GM12878 (cell line): ENCODE measurements at regions not wholly inside any gene's neighbourhood (a gene's known extent, or its start where the extent isn't known, plus 50 kb on each side); places are given as distances from the start of the nearest gene placed in this dataset.

Source experiments
- ATAC-seq: fragments of 200-7000 bp; cut with Tn5 transposase; 3 replicates; pipeline ENCODE4 v1.9.1; 2020; ENCODE audit warnings: mild to moderate bottlenecking, moderate library complexity
- BruUV-seq: library from RNA; stranded (reverse); fragments of 400-500 nt; replicated peaks from 2 replicates; lab custom pipeline; 2021; lab: Mats Ljungman, UMichigan
- CTCF ChIA-PET: fragments of 300-600 bp; sonication (Branson Sonifier 250); formaldehyde crosslinking; extraction: SDS; loops from one replicate; lab custom pipeline; 2021; ENCODE audit warnings: inconsistent platforms; lab: Yijun Ruan, JAX
- POLR2A ChIA-PET: fragments of 350-600 bp; formaldehyde crosslinking; extraction: SDS; loops from one replicate; lab custom pipeline; 2021; ENCODE audit warnings: inconsistent platforms; lab: Charles Lee
- RAD21 ChIA-PET: fragments of 300-600 bp; sonication (Branson Sonifier 250); formaldehyde crosslinking; loops from one replicate; lab custom pipeline; 2023; ENCODE audit warnings: antibody characterized with exemption; ENCODE audit not compliant: unreplicated experiment; lab: Charles Lee
- SMC1A ChIA-PET: fragments of 300-600 bp; sonication (Branson Sonifier 250); formaldehyde crosslinking; loops from one replicate; lab custom pipeline; 2023; ENCODE audit not compliant: unreplicated experiment, uncharacterized antibody; lab: Charles Lee
- DNase-seq: peaks from one replicate; pipeline ENCODE4 v3.0.0-alpha.2; 2011; ENCODE audit warnings: low read depth, low spot score
- FAIRE-seq: peaks from 3 replicates; lab custom pipeline; 2011; peaks lifted over from hg19 to GRCh38; lab: Jason Lieb, UNC
- H2AFZ ChIP-seq: 2 replicates; pipeline ENCODE4 v1.6.0; 2011; ENCODE audit warnings: low read depth, low read length, control low read depth; ENCODE audit not compliant: control insufficient read depth
- H3K27ac ChIP-seq: 2 replicates; pipeline ENCODE4 v1.5.1; 2011; ENCODE audit warnings: control low read depth; ENCODE audit not compliant: control insufficient read depth, insufficient read depth
- H3K27me3 ChIP-seq, 2 experiments: replicated peaks in 1 of 2; 2 replicates each; pipeline versions ENCODE4 v1.6.0 to v1.6.1; 2011; ENCODE audit warnings: low read length in 1 of 2; ENCODE audit not compliant: control insufficient read depth in 2 of 2, insufficient read depth in 2 of 2
- H3K36me3 ChIP-seq, 2 experiments: 2 replicates each; pipeline ENCODE4 v1.5.1; 2011; ENCODE audit warnings: low read length in 1 of 2; ENCODE audit not compliant: control insufficient read depth in 2 of 2, insufficient read depth in 2 of 2
- H3K4me1 ChIP-seq: 2 replicates; pipeline ENCODE4 v1.6.1; 2011; ENCODE audit warnings: mild to moderate bottlenecking, low read length, moderate library complexity, mixed read lengths; ENCODE audit not compliant: control insufficient read depth, insufficient read depth
- H3K4me2 ChIP-seq: 2 replicates; pipeline ENCODE4 v1.6.0; 2011; ENCODE audit warnings: control low read depth; ENCODE audit not compliant: control insufficient read depth, insufficient read depth
- H3K4me3 ChIP-seq: fragments of 200-600 bp; sonication (generic); 2 replicates; pipeline ENCODE4 v1.5.1; 2016
- H3K79me2 ChIP-seq: 2 replicates; pipeline ENCODE4 v1.6.0; 2011; ENCODE audit warnings: low read length; ENCODE audit not compliant: control insufficient read depth, insufficient read depth
- H3K9ac ChIP-seq: 2 replicates; pipeline ENCODE4 v1.8.0; 2011; ENCODE audit warnings: low read length, control low read depth, mixed read lengths; ENCODE audit not compliant: control insufficient read depth, insufficient read depth
- H3K9me3 ChIP-seq: replicated peaks from 3 replicates; pipeline ENCODE4 v1.5.1; 2011; ENCODE audit warnings: mild to moderate bottlenecking, low read length; ENCODE audit not compliant: control insufficient read depth, insufficient read depth
- H4K20me1 ChIP-seq: 2 replicates; pipeline ENCODE4 v1.6.0; 2011; ENCODE audit not compliant: control insufficient read depth, insufficient read depth
- BMI1 ChIP-seq: fragments of 450-650 bp; IDR thresholded peaks from 2 replicates; pipeline ENCODE4 v1.6.1; 2016; ENCODE audit warnings: mild to moderate bottlenecking, moderate library complexity, borderline replicate concordance
- DPF2 ChIP-seq: fragments of 450-650 bp; IDR thresholded peaks from 2 replicates; pipeline ENCODE4 v1.6.1; 2017; ENCODE audit warnings: mild to moderate bottlenecking
- IKZF1 ChIP-seq: fragments of 450-650 bp; conservative IDR thresholded peaks from 2 replicates; pipeline ENCODE4 v1.6.1; 2017; ENCODE audit warnings: antibody characterized with exemption, mild to moderate bottlenecking
- IRF4 ChIP-seq: IDR thresholded peaks from 2 replicates; pipeline ENCODE4 v1.6.1; 2011; ENCODE audit warnings: low read depth, low read length
- LARP7 ChIP-seq: fragments of 450-650 bp; IDR thresholded peaks from 2 replicates; pipeline ENCODE4 v1.6.1; 2017; ENCODE audit warnings: mild to moderate bottlenecking
- MTA2 ChIP-seq: fragments of 450-650 bp; IDR thresholded peaks from 2 replicates; pipeline ENCODE4 v1.6.1; 2016; ENCODE audit warnings: low read depth, mild to moderate bottlenecking, moderate library complexity
- MYC ChIP-seq: IDR thresholded peaks from 2 replicates; pipeline ENCODE4 v1.6.1; 2011; ENCODE audit warnings: mild to moderate bottlenecking, low read length, moderate library complexity, inconsistent platforms; ENCODE audit not compliant: insufficient read depth, insufficient replicate concordance, insufficient read length, severe bottlenecking
- NFYA ChIP-seq: IDR thresholded peaks from 2 replicates; pipeline ENCODE4 v1.6.1; 2011; ENCODE audit warnings: low read depth, mild to moderate bottlenecking, low read length, improper control_type of control experiment, borderline replicate concordance
- NFYB ChIP-seq: IDR thresholded peaks from 2 replicates; pipeline ENCODE4 v1.6.1; 2011; ENCODE audit warnings: low read depth, mild to moderate bottlenecking, low read length, improper control_type of control experiment, moderate library complexity; ENCODE audit not compliant: insufficient read depth
- SMAD5 ChIP-seq: IDR thresholded peaks from 2 replicates; pipeline ENCODE4 v1.6.1; 2016; ENCODE audit warnings: antibody characterized with exemption, low read depth
- TAF1 ChIP-seq: IDR thresholded peaks from 2 replicates; pipeline ENCODE4 v1.6.1; 2011; ENCODE audit warnings: mild to moderate bottlenecking, low read depth, low read length, borderline replicate concordance
- ZNF384 ChIP-seq: IDR thresholded peaks from 2 replicates; pipeline ENCODE4 v1.6.1; 2012; ENCODE audit warnings: low read depth, mild to moderate bottlenecking, low read length, improper control_type of control experiment, borderline replicate concordance
- ZSCAN29 ChIP-seq: fragments of 450-650 bp; IDR thresholded peaks from 2 replicates; pipeline ENCODE4 v1.6.1; 2017; ENCODE audit warnings: mild to moderate bottlenecking, moderate library complexity
- WGBS: methylation state at CpG from one replicate; pipeline ENCODE4 v1.1.6; 2016; ENCODE audit warnings: low lambda C conversion rate; ENCODE audit not compliant: insufficient replicate concordance, insufficient coverage; ENCODE audit errors: missing lambda C conversion rate; 5-methylcytosine and 5-hydroxymethylcytosine counted together
- in situ Hi-C: fragments of 300-500 bp; cut with MboI; formaldehyde crosslinking; loops from 9 replicates; pipeline ENCODE4 v1.14.3; 2018; ENCODE audit warnings: mixed read lengths
- intact Hi-C: fragments of 100-400 bp; cut with micrococcal nuclease; formaldehyde crosslinking; loops from one replicate; pipeline ENCODE4 v1.14.2; 2022; ENCODE audit not compliant: unreplicated experiment
- TF ChIP-seq, protein P1 (sequence below): fragments of 450-650 bp; IDR thresholded peaks from 2 replicates; pipeline ENCODE4 v1.6.1; 2018; ENCODE audit warnings: borderline replicate concordance, mild to moderate bottlenecking; ENCODE audit not compliant: partially characterized antibody

DNA sequence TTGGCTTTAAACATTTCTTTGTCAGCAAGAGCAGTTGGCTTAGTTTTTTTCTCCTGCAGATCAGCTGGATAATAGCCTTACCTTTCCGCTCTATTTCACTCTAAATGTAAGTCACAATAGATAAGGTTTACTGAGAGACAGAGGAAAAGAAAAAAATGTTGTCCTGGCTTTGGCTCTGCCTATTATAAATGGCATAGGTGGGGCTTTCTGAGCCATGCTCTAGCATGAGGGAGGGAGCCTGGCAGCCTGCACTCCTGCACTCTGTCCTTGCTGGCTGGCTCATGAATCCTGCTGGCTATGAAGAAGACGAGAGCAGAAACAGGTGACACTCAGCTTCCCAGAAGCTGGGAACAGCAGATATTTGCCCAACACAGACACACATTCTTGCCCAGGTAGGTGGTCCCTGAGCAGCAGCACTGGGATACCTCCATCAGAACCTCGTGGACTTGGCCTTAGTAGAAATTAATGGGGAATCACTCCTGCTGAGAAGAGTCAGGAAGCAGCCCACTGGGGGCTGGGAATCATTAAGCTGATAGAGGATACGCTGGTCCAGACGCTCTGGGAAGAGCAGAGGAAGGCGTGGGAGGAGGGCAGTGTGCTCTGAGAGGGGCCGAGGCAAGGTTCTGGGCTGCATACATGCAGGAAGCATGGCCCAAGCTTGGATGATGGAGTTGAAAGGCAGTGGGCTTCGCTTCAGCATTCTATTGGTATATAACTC is 514.4 kb upstream of the HS6ST1 start:
- 4% methylated on average over 8 of the region's 8 CpGs for whole genome bisulfite sequencing
- H3K27ac ChIP-seq = no peak overlapping the region
- H3K9ac ChIP-seq = no peak overlapping the region
- H3K36me3 ChIP-seq = no peaks in the 10 kb centered on the region
- ChIA-PET SMC1A (no interaction called here), CTCF (no interaction called here), POLR2A (no interaction called here), RAD21 (no interaction called here)
- no peaks in the 10 kb centered on the region for H3K4me1 ChIP-seq
- no peaks in the 10 kb centered on the region for H3K27me3 ChIP-seq
- H3K9me3 ChIP-seq = no peaks in the 10 kb centered on the region
- no peak for ATAC-seq
- no peaks in the 10 kb centered on the region for H4K20me1 ChIP-seq
- no peak for DNase-seq
- H2AFZ ChIP-seq = no peak overlapping the region
- no peak overlapping the region for H3K4me2 ChIP-seq
- TF ChIP-seq NFYB (no peak), MTA2 (no peak), IRF4 (no peak), TAF1 (no peak), BMI1 (no peak), IKZF1 (no peak), DPF2 (no peak), MYC (no peak), LARP7 (no peak), ZNF384 (no peak), NFYA (no peak), SMAD5 (no peak), ZSCAN29 (no peak)
- TF ChIP-seq, protein P1, sequence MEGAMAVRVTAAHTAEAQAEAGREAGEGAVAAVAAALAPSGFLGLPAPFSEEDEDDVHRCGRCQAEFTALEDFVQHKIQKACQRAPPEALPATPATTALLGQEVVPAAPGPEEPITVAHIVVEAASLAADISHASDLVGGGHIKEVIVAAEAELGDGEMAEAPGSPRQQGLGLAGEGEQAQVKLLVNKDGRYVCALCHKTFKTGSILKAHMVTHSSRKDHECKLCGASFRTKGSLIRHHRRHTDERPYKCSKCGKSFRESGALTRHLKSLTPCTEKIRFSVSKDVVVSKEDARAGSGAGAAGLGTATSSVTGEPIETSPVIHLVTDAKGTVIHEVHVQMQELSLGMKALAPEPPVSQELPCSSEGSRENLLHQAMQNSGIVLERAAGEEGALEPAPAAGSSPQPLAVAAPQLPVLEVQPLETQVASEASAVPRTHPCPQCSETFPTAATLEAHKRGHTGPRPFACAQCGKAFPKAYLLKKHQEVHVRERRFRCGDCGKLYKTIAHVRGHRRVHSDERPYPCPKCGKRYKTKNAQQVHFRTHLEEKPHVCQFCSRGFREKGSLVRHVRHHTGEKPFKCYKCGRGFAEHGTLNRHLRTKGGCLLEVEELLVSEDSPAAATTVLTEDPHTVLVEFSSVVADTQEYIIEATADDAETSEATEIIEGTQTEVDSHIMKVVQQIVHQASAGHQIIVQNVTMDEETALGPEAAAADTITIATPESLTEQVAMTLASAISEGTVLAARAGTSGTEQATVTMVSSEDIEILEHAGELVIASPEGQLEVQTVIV = no peak
- intact Hi-C loops = no loop called here
- in situ Hi-C loops = no loop called here
- no TSS peak for BruUV-seq
- no peaks in the 10 kb centered on the region for H3K79me2 ChIP-seq
- FAIRE-seq = no peak
- H3K4me3 ChIP-seq = no peak overlapping the region
